ENCODE measurements at regions not wholly inside any gene's neighbourhood (a gene's known extent, or its start where the extent isn't known, plus 50 kb on each side); places are given as distances from the start of the nearest gene placed in this dataset.

- TF ChIP-seq EP300 (IDR thresholded peaks at IDR 0.05) (no peak), POLR2A (IDR thresholded peaks at IDR 0.05) (no peak), CTCF (IDR thresholded peaks at IDR 0.05) (no peak)
- H3K4me3 ChIP-seq: no peak overlapping the region
- no peaks in the 10 kb centered on the region for H3K9me3 ChIP-seq
- H3K4me1 ChIP-seq (ENCODE audit: insufficient read depth): no peaks in the 10 kb centered on the region
- no peaks in the 10 kb centered on the region for H3K27me3 ChIP-seq
- no peaks in the 10 kb centered on the region for H3K36me3 ChIP-seq
- no peak for DNase-seq
- intact Hi-C loops (cut with DNase I): no loop called here
- H3K27ac ChIP-seq: no peak overlapping the region
These were observed 999.8 kb downstream of the NR2F1-AS1 start for GRCh38 chr5:92581249-92581648.

GRCh38 chr5:92580814-92581213 lies 1000.2 kb downstream of the NR2F1-AS1 start:
- no peak for DNase-seq
- H3K9me3 ChIP-seq: no peaks in the 10 kb centered on the region
- no peaks in the 10 kb centered on the region for H3K4me1 ChIP-seq (ENCODE audit: insufficient read depth)
- intact Hi-C loops (cut with DNase I): no loop called here
- no peaks in the 10 kb centered on the region for H3K36me3 ChIP-seq
- H3K27ac ChIP-seq: no peak overlapping the region
- TF ChIP-seq POLR2A (IDR thresholded peaks at IDR 0.05): no peak
- no peak for TF ChIP-seq CTCF (IDR thresholded peaks at IDR 0.05)
- TF ChIP-seq EP300 (IDR thresholded peaks at IDR 0.05): no peak
- no peak overlapping the region for H3K4me3 ChIP-seq
- no peaks in the 10 kb centered on the region for H3K27me3 ChIP-seq
- WGBS, 3 donors: 93 to 95% (median 94%) methylated on average over 2 of the region's 2 CpGs

GRCh38 chr5:92574023-92574422 lies 1007.0 kb downstream of the NR2F1-AS1 start:
- TF ChIP-seq EP300 (IDR thresholded peaks at IDR 0.05): no peak
- no peak for TF ChIP-seq POLR2A (IDR thresholded peaks at IDR 0.05)
- TF ChIP-seq CTCF (IDR thresholded peaks at IDR 0.05): no peak
- H3K36me3 ChIP-seq: no peaks in the 10 kb centered on the region
- H3K9me3 ChIP-seq: no peaks in the 10 kb centered on the region
- H3K4me3 ChIP-seq: no peak overlapping the region
- no peak overlapping the region for H3K27ac ChIP-seq
- no peaks in the 10 kb centered on the region for H3K27me3 ChIP-seq
- intact Hi-C loops (cut with DNase I): no loop called here
- WGBS, 3 donors: 90 to 94% (median 91%) methylated on average over 3 of the region's 3 CpGs
- no peaks in the 10 kb centered on the region for H3K4me1 ChIP-seq (ENCODE audit: insufficient read depth)
- DNase-seq: no peak

GRCh38 chr5:92568522-92568921 lies 1012.5 kb downstream of the NR2F1-AS1 start:
- WGBS, 3 donors: 87 to 92% (median 89%) methylated on average over 2 of the region's 2 CpGs
- intact Hi-C loops (cut with DNase I): no loop called here
- DNase-seq: no peak
- Histone ChIP-seq H3K4me1 (ENCODE audit: insufficient read depth) (no peaks in the 10 kb centered on the region), H3K27ac (no peak overlapping the region), H3K36me3 (no peaks in the 10 kb centered on the region), H3K4me3 (no peak overlapping the region), H3K27me3 (no peaks in the 10 kb centered on the region), H3K9me3 (no peaks in the 10 kb centered on the region)
- TF ChIP-seq POLR2A (IDR thresholded peaks at IDR 0.05) (no peak), CTCF (IDR thresholded peaks at IDR 0.05) (no peak), EP300 (IDR thresholded peaks at IDR 0.05) (no peak)
